ENCODE measurements at regions not wholly inside any gene's neighbourhood (a gene's known extent, or its start where the extent isn't known, plus 50 kb on each side); places are given as distances from the start of the nearest gene placed in this dataset.

DNA sequence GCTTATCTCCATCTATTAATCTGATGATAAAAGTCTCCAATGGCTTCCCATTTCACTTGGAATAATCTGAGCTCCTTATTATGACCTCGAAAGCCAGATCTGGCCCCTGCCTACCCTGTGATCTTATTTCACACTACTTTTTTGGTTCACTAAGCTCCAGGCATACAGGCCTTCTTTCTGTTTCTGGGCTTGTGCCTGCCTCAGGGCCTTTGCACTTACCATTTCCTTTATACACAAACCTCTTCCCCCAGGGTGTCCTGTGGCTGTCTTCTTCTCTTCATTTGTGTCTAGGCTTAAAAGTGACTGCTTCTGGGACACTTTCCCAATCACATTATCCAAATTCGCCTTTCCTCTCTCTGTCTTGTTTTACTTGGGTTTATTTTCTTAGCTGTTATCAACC, 478.8 kb downstream of the LRIG3 start:
- TF ChIP-seq, protein P1, sequence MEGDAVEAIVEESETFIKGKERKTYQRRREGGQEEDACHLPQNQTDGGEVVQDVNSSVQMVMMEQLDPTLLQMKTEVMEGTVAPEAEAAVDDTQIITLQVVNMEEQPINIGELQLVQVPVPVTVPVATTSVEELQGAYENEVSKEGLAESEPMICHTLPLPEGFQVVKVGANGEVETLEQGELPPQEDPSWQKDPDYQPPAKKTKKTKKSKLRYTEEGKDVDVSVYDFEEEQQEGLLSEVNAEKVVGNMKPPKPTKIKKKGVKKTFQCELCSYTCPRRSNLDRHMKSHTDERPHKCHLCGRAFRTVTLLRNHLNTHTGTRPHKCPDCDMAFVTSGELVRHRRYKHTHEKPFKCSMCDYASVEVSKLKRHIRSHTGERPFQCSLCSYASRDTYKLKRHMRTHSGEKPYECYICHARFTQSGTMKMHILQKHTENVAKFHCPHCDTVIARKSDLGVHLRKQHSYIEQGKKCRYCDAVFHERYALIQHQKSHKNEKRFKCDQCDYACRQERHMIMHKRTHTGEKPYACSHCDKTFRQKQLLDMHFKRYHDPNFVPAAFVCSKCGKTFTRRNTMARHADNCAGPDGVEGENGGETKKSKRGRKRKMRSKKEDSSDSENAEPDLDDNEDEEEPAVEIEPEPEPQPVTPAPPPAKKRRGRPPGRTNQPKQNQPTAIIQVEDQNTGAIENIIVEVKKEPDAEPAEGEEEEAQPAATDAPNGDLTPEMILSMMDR (conservative IDR thresholded peaks at IDR 0.05), result no peak
- no peak for TF ChIP-seq ZFX (IDR thresholded peaks at IDR 0.05)

All from C4-2B (cell line).